ENCODE measurements at regions not wholly inside any gene's neighbourhood (a gene's known extent, or its start where the extent isn't known, plus 50 kb on each side); places are given as distances from the start of the nearest gene placed in this dataset.

GRCh38 chr21:22556829-22557228 is 1558.6 kb downstream of the NCAM2 start:
- Histone ChIP-seq H3K9me3 (ENCODE audit: insufficient read depth, low read depth, low read length) (no peaks in the 10 kb centered on the region), H3K4me3 (ENCODE audit: insufficient read depth, low read depth, low read length) (no peak overlapping the region), H4K20me1 (ENCODE audit: insufficient read depth, low read length) (no peaks in the 10 kb centered on the region), H2AFZ (ENCODE audit: low read depth, low read length) (no peak overlapping the region), H3K79me2 (ENCODE audit: insufficient read depth, low read length) (no peaks in the 10 kb centered on the region), H3K27me3 (ENCODE audit: insufficient read depth, low read length) (no peaks in the 10 kb centered on the region), H3K27ac (ENCODE audit: low read depth, low read length) (no peak overlapping the region), H3K9ac (ENCODE audit: low read length) (no peak overlapping the region), H3K4me2 (ENCODE audit: low read length) (no peak overlapping the region), H3K36me3 (ENCODE audit: insufficient read depth, low read length) (no peaks in the 10 kb centered on the region), H3K4me1 (ENCODE audit: insufficient read depth, low read length) (no peaks in the 10 kb centered on the region)
- TF ChIP-seq EZH2 (IDR thresholded peaks at IDR 0.05; ENCODE audit: insufficient read depth, low read length) (no peak), CTCF (IDR thresholded peaks at IDR 0.05; ENCODE audit: insufficient read depth, low read depth, low read length) (no peak)
- FAIRE-seq, result no peak
- DNase-seq (ENCODE audit: low read depth), result no peak
- Mint-ChIP-seq H3K27me3 (ENCODE audit: low read depth, unreplicated experiment) (no peaks in the 10 kb centered on the region), H3K27ac (ENCODE audit: unreplicated experiment) (no peak overlapping the region), H3K4me3 (ENCODE audit: unreplicated experiment) (no peak overlapping the region), H3K9me3 (ENCODE audit: unreplicated experiment) (peaks cover 2% of the 10 kb centered on the region), H3K36me3 (ENCODE audit: low read depth, unreplicated experiment) (no peaks in the 10 kb centered on the region), H3K4me1 (ENCODE audit: low read depth, unreplicated experiment) (peaks cover 4% of the 10 kb centered on the region)

- Mint-ChIP-seq H3K27me3 (ENCODE audit: low read depth, unreplicated experiment) (no peaks in the 10 kb centered on the region), H3K27ac (ENCODE audit: unreplicated experiment) (no peak overlapping the region), H3K4me1 (ENCODE audit: low read depth, unreplicated experiment) (no peaks in the 10 kb centered on the region), H3K36me3 (ENCODE audit: low read depth, unreplicated experiment) (no peaks in the 10 kb centered on the region), H3K4me3 (ENCODE audit: unreplicated experiment) (no peak overlapping the region), H3K9me3 (ENCODE audit: unreplicated experiment) (peaks cover 2% of the 10 kb centered on the region)
- Histone ChIP-seq H3K4me2 (ENCODE audit: low read length) (no peak overlapping the region), H3K9me3 (ENCODE audit: insufficient read depth, low read depth, low read length) (no peaks in the 10 kb centered on the region), H3K27me3 (ENCODE audit: insufficient read depth, low read length) (no peaks in the 10 kb centered on the region), H2AFZ (ENCODE audit: low read depth, low read length) (no peak overlapping the region), H3K36me3 (ENCODE audit: insufficient read depth, low read length) (no peaks in the 10 kb centered on the region), H3K9ac (ENCODE audit: low read length) (no peak overlapping the region), H3K4me3 (ENCODE audit: insufficient read depth, low read depth, low read length) (no peak overlapping the region), H4K20me1 (ENCODE audit: insufficient read depth, low read length) (no peaks in the 10 kb centered on the region), H3K27ac (ENCODE audit: low read depth, low read length) (no peak overlapping the region), H3K79me2 (ENCODE audit: insufficient read depth, low read length) (no peaks in the 10 kb centered on the region), H3K4me1 (ENCODE audit: insufficient read depth, low read length) (no peaks in the 10 kb centered on the region)
- no peak for DNase-seq (ENCODE audit: low read depth)
- no peak for FAIRE-seq
- no peak for TF ChIP-seq CTCF (IDR thresholded peaks at IDR 0.05; ENCODE audit: insufficient read depth, low read depth, low read length)
- TF ChIP-seq EZH2 (IDR thresholded peaks at IDR 0.05; ENCODE audit: insufficient read depth, low read length), result no peak
Observed at GRCh38 chr21:22561946-22562345, 1563.7 kb downstream of the NCAM2 start.

GRCh38 chr21:22573834-22574233 is 1575.6 kb downstream of the NCAM2 start:
- peaks cover 1% of the 10 kb centered on the region for H3K9me3 Mint-ChIP-seq (ENCODE audit: unreplicated experiment)
- Histone ChIP-seq H3K27ac (ENCODE audit: low read depth, low read length) (no peak overlapping the region), H3K4me3 (ENCODE audit: insufficient read depth, low read depth, low read length) (no peak overlapping the region), H3K9me3 (ENCODE audit: insufficient read depth, low read depth, low read length) (no peaks in the 10 kb centered on the region), H3K4me1 (ENCODE audit: insufficient read depth, low read length) (no peaks in the 10 kb centered on the region), H3K9ac (ENCODE audit: low read length) (no peak overlapping the region), H3K4me2 (ENCODE audit: low read length) (no peak overlapping the region), H2AFZ (ENCODE audit: low read depth, low read length) (no peak overlapping the region), H3K27me3 (ENCODE audit: insufficient read depth, low read length) (no peaks in the 10 kb centered on the region), H4K20me1 (ENCODE audit: insufficient read depth, low read length) (no peaks in the 10 kb centered on the region), H3K79me2 (ENCODE audit: insufficient read depth, low read length) (no peaks in the 10 kb centered on the region), H3K36me3 (ENCODE audit: insufficient read depth, low read length) (no peaks in the 10 kb centered on the region)
- H3K27me3 Mint-ChIP-seq (ENCODE audit: low read depth, unreplicated experiment), result no peaks in the 10 kb centered on the region
- no peaks in the 10 kb centered on the region for H3K4me1 Mint-ChIP-seq (ENCODE audit: low read depth, unreplicated experiment)
- H3K27ac Mint-ChIP-seq (ENCODE audit: unreplicated experiment), result no peak overlapping the region
- DNase-seq (ENCODE audit: low read depth), result no peak
- no peak overlapping the region for H3K4me3 Mint-ChIP-seq (ENCODE audit: unreplicated experiment)
- FAIRE-seq, result no peak
- TF ChIP-seq EZH2 (IDR thresholded peaks at IDR 0.05; ENCODE audit: insufficient read depth, low read length), result no peak
- TF ChIP-seq CTCF (IDR thresholded peaks at IDR 0.05; ENCODE audit: insufficient read depth, low read depth, low read length), result no peak
- no peaks in the 10 kb centered on the region for H3K36me3 Mint-ChIP-seq (ENCODE audit: low read depth, unreplicated experiment)

Data from astrocyte (in vitro differentiated cells and primary cell).